Right lobe of liver (tissue), 6 donors: ENCODE measurements at regions not wholly inside any gene's neighbourhood (a gene's known extent, or its start where the extent isn't known, plus 50 kb on each side); places are given as distances from the start of the nearest gene placed in this dataset.
"Not testable (repeated sequence)": the region's sequence is repeated elsewhere in the genome, so short reads cannot be mapped to it uniquely, and the experiment has no call there.

ENCODE experiments used
- ATAC-seq, 4 donors: fragments of 200-7000 bp; cut with Tn5 transposase; one replicate each; pipeline ENCODE4 v1.9.1; 2020; ENCODE audit warnings: mild to moderate bottlenecking in 4 of 4, moderate library complexity in 4 of 4
- DNase-seq, 3 donors: peaks; one replicate each; pipeline ENCODE4 v3.0.0-alpha.2; 2020
- H3K27ac ChIP-seq, 3 donors: fragments of 200-600 bp; one replicate each; pipeline ENCODE4 v1.8.0; 2022
- H3K27me3 ChIP-seq, 2 donors: fragments of 200-600 bp; one replicate each; pipeline ENCODE4 v1.8.0; 2022
- H3K36me3 ChIP-seq, 4 donors: fragments of 200-600 bp; sonication (generic) in 1 of 4; one replicate each; pipeline versions ENCODE4 v1.5.1 to v1.8.0; 2017 to 2022; ENCODE audit warnings: control low read depth in 1 of 4
- H3K4me1 ChIP-seq, 4 donors: fragments of 200-600 bp; sonication (generic) in 1 of 4; one replicate each; pipeline versions ENCODE4 v1.5.1 to v1.8.0; 2017 to 2022; ENCODE audit warnings: control low read depth in 1 of 4
- H3K4me3 ChIP-seq, 3 donors: fragments of 200-600 bp; one replicate each; pipeline ENCODE4 v1.8.0; 2022
- H3K9me3 ChIP-seq, 4 donors: fragments of 200-600 bp; sonication (generic) in 1 of 4; one replicate each; pipeline versions ENCODE4 v1.5.1 to v1.8.0; 2017 to 2022; ENCODE audit warnings: control low read depth in 1 of 4
- CTCF ChIP-seq, 4 donors: fragments of 200-600 bp in 3 of 4; fragments of 450-650 bp in 1 of 4; IDR thresholded peaks; one replicate each; pipeline versions ENCODE4 v1.5.1 to v1.8.0; 2016 to 2022; ENCODE audit warnings: antibody characterized with exemption in 4 of 4, mild to moderate bottlenecking in 2 of 4
- POLR2A ChIP-seq: fragments of 450-650 bp; IDR thresholded peaks from one replicate; pipeline ENCODE4 v1.6.1; 2017; ENCODE audit warnings: antibody characterized with exemption, mild to moderate bottlenecking
- WGBS: methylation state at CpG from one replicate; pipeline ENCODE4 v1.1.6; 2018; ENCODE audit warnings: low coverage, low lambda C conversion rate; ENCODE audit not compliant: insufficient coverage; ENCODE audit errors: missing lambda C conversion rate; 5-methylcytosine and 5-hydroxymethylcytosine counted together
- intact Hi-C, 2 donors: fragments of 100-400 bp; cut with DNase I; formaldehyde crosslinking; loops; one replicate each; pipeline versions ENCODE4 v1.11.2 to v1.14.1; 2022
- donor health status: DM: no; HTN: yes; CAD: no.
- donor health status: DM: no; HTN: no; CAD: no.
- donor health status: DM: no; HTN: no; CAD: no.
- donor health status: DM: no; HTN: yes; CAD: no.
- donor health status: DM: no; HTN: yes; CAD: no.

GRCh38 chr14:66315548-66315947, 170.6 kb upstream of the CCDC196 start:
- H3K27ac ChIP-seq: no peak overlapping the region
- TF ChIP-seq CTCF (IDR thresholded peaks at IDR 0.05) (no peak), POLR2A (no peak)
- no peaks in the 10 kb centered on the region for H3K9me3 ChIP-seq
- H3K4me1 ChIP-seq: no peaks in the 10 kb centered on the region
- ATAC-seq: no peak
- intact Hi-C loops: no loop called here
- no peaks in the 10 kb centered on the region for H3K36me3 ChIP-seq
- no peak for DNase-seq
- no peak overlapping the region for H3K4me3 ChIP-seq
- H3K27me3 ChIP-seq: no peaks in the 10 kb centered on the region
- no CpG with 5 or more reads among the region's 1 CpG for WGBS

- no CpG with 5 or more reads among the region's 1 CpG for WGBS
- Histone ChIP-seq H3K4me1 (no peaks in the 10 kb centered on the region), H3K27me3 (no peaks in the 10 kb centered on the region), H3K27ac (no peak overlapping the region), H3K36me3 (no peaks in the 10 kb centered on the region), H3K9me3 (no peaks in the 10 kb centered on the region), H3K4me3 (no peak overlapping the region)
- DNase-seq (no peak), ATAC-seq (no peak)
- intact Hi-C loops: no loop called here
- no peak for TF ChIP-seq CTCF (IDR thresholded peaks at IDR 0.05)
- TF ChIP-seq POLR2A: no peak
These were observed 163.6 kb upstream of the CCDC196 start for GRCh38 chr14:66322564-66322963.

- H3K9me3 ChIP-seq: no peaks in the 10 kb centered on the region
- no peak for TF ChIP-seq CTCF (IDR thresholded peaks at IDR 0.05)
- no peak for TF ChIP-seq POLR2A
- no peak for ATAC-seq
- DNase-seq: no peak
- no peaks in the 10 kb centered on the region for H3K36me3 ChIP-seq
- H3K27me3 ChIP-seq: no peaks in the 10 kb centered on the region
- no peak overlapping the region for H3K4me3 ChIP-seq
- H3K27ac ChIP-seq: no peak overlapping the region
- WGBS: 93% methylated on average over 4 of the region's 4 CpGs
- intact Hi-C loops: no loop called here
- H3K4me1 ChIP-seq: no peaks in the 10 kb centered on the region
These were observed 155.9 kb upstream of the CCDC196 start for GRCh38 chr14:66330228-66330627.

- intact Hi-C loops: no loop called here
- ATAC-seq: peak in 2 of 4 donors; percentile 20 to 91
- TF ChIP-seq POLR2A (no peak), CTCF (IDR thresholded peaks at IDR 0.05) (no peak)
These were observed 155.3 kb upstream of the CCDC196 start for GRCh38 chr14:66330916-66331315.

GRCh38 chr14:66333293-66333692, 152.9 kb upstream of the CCDC196 start:
- ATAC-seq, intact Hi-C loops, DNase-seq, H3K9me3 ChIP-seq, H3K4me1 ChIP-seq, H3K27ac ChIP-seq, H3K36me3 ChIP-seq, H3K27me3 ChIP-seq, H3K4me3 ChIP-seq: not testable (repeated sequence)
- 79% methylated on average over 3 of the region's 3 CpGs for WGBS

More at GRCh38 chr14:66330916-66331315, 155.3 kb upstream of the CCDC196 start:
- peak in 1 of 3 donors; percentile 26 for DNase-seq
- no peaks in the 10 kb centered on the region for H3K27me3 ChIP-seq
- H3K4me1 ChIP-seq: no peaks in the 10 kb centered on the region
- no peak overlapping the region for H3K4me3 ChIP-seq
- H3K9me3 ChIP-seq: no peaks in the 10 kb centered on the region
- H3K36me3 ChIP-seq: no peaks in the 10 kb centered on the region
- no peak overlapping the region for H3K27ac ChIP-seq
